ENCODE measurements at regions not wholly inside any gene's neighbourhood (a gene's known extent, or its start where the extent isn't known, plus 50 kb on each side); places are given as distances from the start of the nearest gene placed in this dataset.

GRCh38 chr5:125775896-125776295, 647.3 kb upstream of the GRAMD2B start:
- Histone ChIP-seq H3K9me3 (ENCODE audit: control insufficient read depth, insufficient read depth, low read length) (no peaks in the 10 kb centered on the region), H3K36me3 (ENCODE audit: control insufficient read depth, insufficient read depth, low read length) (no peaks in the 10 kb centered on the region), H3K4me1 (ENCODE audit: control insufficient read depth, insufficient read depth, low read length) (no peaks in the 10 kb centered on the region), H3K27ac (ENCODE audit: low read length) (no peak overlapping the region), H3K4me3 (ENCODE audit: low read length) (no peak overlapping the region), H3K27me3 (ENCODE audit: control insufficient read depth, insufficient read depth, low read length) (no peaks in the 10 kb centered on the region)
- Mint-ChIP-seq H3K27me3 (ENCODE audit: low read depth in 2 of 2) (no peaks in the 10 kb centered on the region), H3K9me3 (peaks cover 2 to 4% of the 10 kb centered on the region in 2 donors), H3K27ac (no peak overlapping the region), H3K4me1 (no peaks in the 10 kb centered on the region), H3K36me3 (no peaks in the 10 kb centered on the region), H3K4me3 (no peak overlapping the region)
- ATAC-seq (no peak), DNase-seq (no peak)
- intact Hi-C loops (cut with micrococcal nuclease) = no loop called here
- 100% methylated on average over 1 of the region's 1 CpG for WGBS (ENCODE audit: insufficient coverage)
- TF ChIP-seq, protein P1, sequence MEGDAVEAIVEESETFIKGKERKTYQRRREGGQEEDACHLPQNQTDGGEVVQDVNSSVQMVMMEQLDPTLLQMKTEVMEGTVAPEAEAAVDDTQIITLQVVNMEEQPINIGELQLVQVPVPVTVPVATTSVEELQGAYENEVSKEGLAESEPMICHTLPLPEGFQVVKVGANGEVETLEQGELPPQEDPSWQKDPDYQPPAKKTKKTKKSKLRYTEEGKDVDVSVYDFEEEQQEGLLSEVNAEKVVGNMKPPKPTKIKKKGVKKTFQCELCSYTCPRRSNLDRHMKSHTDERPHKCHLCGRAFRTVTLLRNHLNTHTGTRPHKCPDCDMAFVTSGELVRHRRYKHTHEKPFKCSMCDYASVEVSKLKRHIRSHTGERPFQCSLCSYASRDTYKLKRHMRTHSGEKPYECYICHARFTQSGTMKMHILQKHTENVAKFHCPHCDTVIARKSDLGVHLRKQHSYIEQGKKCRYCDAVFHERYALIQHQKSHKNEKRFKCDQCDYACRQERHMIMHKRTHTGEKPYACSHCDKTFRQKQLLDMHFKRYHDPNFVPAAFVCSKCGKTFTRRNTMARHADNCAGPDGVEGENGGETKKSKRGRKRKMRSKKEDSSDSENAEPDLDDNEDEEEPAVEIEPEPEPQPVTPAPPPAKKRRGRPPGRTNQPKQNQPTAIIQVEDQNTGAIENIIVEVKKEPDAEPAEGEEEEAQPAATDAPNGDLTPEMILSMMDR (IDR thresholded peaks at IDR 0.05) = no peak

GRCh38 chr5:125776656-125777139, 646.5 kb upstream of the GRAMD2B start:
- Histone ChIP-seq H3K27ac (ENCODE audit: low read length) (no peak overlapping the region), H3K27me3 (ENCODE audit: control insufficient read depth, insufficient read depth, low read length) (no peaks in the 10 kb centered on the region), H3K4me1 (ENCODE audit: control insufficient read depth, insufficient read depth, low read length) (no peaks in the 10 kb centered on the region), H3K9me3 (ENCODE audit: control insufficient read depth, insufficient read depth, low read length) (no peaks in the 10 kb centered on the region), H3K36me3 (ENCODE audit: control insufficient read depth, insufficient read depth, low read length) (no peaks in the 10 kb centered on the region), H3K4me3 (ENCODE audit: low read length) (no peak overlapping the region)
- 95% methylated on average over 2 of the region's 3 CpGs for WGBS (ENCODE audit: insufficient coverage)
- Mint-ChIP-seq H3K9me3 (no peaks in the 10 kb centered on the region), H3K4me3 (no peak overlapping the region), H3K4me1 (no peaks in the 10 kb centered on the region), H3K27me3 (ENCODE audit: low read depth in 2 of 2) (no peaks in the 10 kb centered on the region), H3K27ac (no peak overlapping the region), H3K36me3 (no peaks in the 10 kb centered on the region)
- intact Hi-C loops (cut with micrococcal nuclease) = no loop called here
- no peak for DNase-seq
- no peak for ATAC-seq
- TF ChIP-seq, protein P1 (IDR thresholded peaks at IDR 0.05) = no peak

DNA sequence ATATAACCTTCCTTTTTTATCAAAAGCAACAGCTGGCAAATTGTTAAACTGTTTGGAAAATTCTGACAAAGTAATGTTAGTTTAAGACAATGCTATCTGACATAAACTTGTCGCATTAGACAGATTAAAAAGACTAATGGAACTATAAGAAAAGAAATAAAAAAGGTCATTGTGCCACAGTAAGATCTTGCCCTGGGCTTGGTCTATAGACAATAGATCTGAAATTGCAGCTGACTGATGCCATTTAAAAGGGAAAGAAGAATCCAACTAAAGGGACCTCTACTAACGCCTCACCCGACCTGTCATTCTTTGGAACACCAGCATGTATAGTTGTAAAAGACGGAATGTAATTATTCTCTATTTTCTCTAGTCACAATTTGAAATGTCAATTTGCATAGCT, 644.4 kb upstream of the GRAMD2B start:
- WGBS (ENCODE audit: insufficient coverage) = 98% methylated on average over 2 of the region's 4 CpGs
- no peaks in the 10 kb centered on the region for H3K27me3 Mint-ChIP-seq (ENCODE audit: low read depth in 2 of 2)

GRCh38 chr5:125785407-125785806, 637.8 kb upstream of the GRAMD2B start:
- Histone ChIP-seq H3K36me3 (ENCODE audit: control insufficient read depth, insufficient read depth, low read length) (no peaks in the 10 kb centered on the region), H3K27ac (ENCODE audit: low read length) (no peak overlapping the region), H3K27me3 (ENCODE audit: control insufficient read depth, insufficient read depth, low read length) (no peaks in the 10 kb centered on the region), H3K9me3 (ENCODE audit: control insufficient read depth, insufficient read depth, low read length) (no peaks in the 10 kb centered on the region), H3K4me1 (ENCODE audit: control insufficient read depth, insufficient read depth, low read length) (no peaks in the 10 kb centered on the region), H3K4me3 (ENCODE audit: low read length) (no peak overlapping the region)
- 81% methylated on average over 2 of the region's 2 CpGs for WGBS (ENCODE audit: insufficient coverage)
- intact Hi-C loops (cut with micrococcal nuclease) = no loop called here
- no peak overlapping the region for H3K4me3 Mint-ChIP-seq
- H3K27me3 Mint-ChIP-seq (ENCODE audit: low read depth in 2 of 2) = no peaks in the 10 kb centered on the region
- no peak for ATAC-seq
- no peak overlapping the region for H3K27ac Mint-ChIP-seq
- no peaks in the 10 kb centered on the region for H3K36me3 Mint-ChIP-seq
- TF ChIP-seq, protein P1 (IDR thresholded peaks at IDR 0.05) = no peak
- peaks cover 2 to 3% of the 10 kb centered on the region in 2 donors for H3K9me3 Mint-ChIP-seq
- no peaks in the 10 kb centered on the region for H3K4me1 Mint-ChIP-seq
- DNase-seq = no peak

More for the DNA sequence above, 644.4 kb upstream of the GRAMD2B start:
- DNase-seq (no peak), ATAC-seq (no peak)
- Histone ChIP-seq H3K4me1 (ENCODE audit: control insufficient read depth, insufficient read depth, low read length) (no peaks in the 10 kb centered on the region), H3K9me3 (ENCODE audit: control insufficient read depth, insufficient read depth, low read length) (no peaks in the 10 kb centered on the region), H3K27ac (ENCODE audit: low read length) (no peak overlapping the region), H3K36me3 (ENCODE audit: control insufficient read depth, insufficient read depth, low read length) (no peaks in the 10 kb centered on the region), H3K27me3 (ENCODE audit: control insufficient read depth, insufficient read depth, low read length) (no peaks in the 10 kb centered on the region), H3K4me3 (ENCODE audit: low read length) (no peak overlapping the region)
- Mint-ChIP-seq H3K4me3 (no peak overlapping the region), H3K9me3 (no peaks in the 10 kb centered on the region), H3K36me3 (no peaks in the 10 kb centered on the region), H3K27ac (no peak overlapping the region), H3K4me1 (no peaks in the 10 kb centered on the region)
- TF ChIP-seq, protein P1 (IDR thresholded peaks at IDR 0.05) = no peak
- intact Hi-C loops (cut with micrococcal nuclease) = no loop called here

Data from natural killer cell (primary cell).